Islet of Langerhans (tissue), 1 donor: ENCODE measurements at regions not wholly inside any gene's neighbourhood (a gene's known extent, or its start where the extent isn't known, plus 50 kb on each side); places are given as distances from the start of the nearest gene placed in this dataset.
"Not testable (repeated sequence)": the region's sequence is repeated elsewhere in the genome, so short reads cannot be mapped to it uniquely, and the experiment has no call there.

ENCODE experiments used
- FAIRE-seq: peaks from one replicate; lab custom pipeline; 2011; peaks lifted over from hg19 to GRCh38; lab: Jason Lieb, UNC

DNA sequence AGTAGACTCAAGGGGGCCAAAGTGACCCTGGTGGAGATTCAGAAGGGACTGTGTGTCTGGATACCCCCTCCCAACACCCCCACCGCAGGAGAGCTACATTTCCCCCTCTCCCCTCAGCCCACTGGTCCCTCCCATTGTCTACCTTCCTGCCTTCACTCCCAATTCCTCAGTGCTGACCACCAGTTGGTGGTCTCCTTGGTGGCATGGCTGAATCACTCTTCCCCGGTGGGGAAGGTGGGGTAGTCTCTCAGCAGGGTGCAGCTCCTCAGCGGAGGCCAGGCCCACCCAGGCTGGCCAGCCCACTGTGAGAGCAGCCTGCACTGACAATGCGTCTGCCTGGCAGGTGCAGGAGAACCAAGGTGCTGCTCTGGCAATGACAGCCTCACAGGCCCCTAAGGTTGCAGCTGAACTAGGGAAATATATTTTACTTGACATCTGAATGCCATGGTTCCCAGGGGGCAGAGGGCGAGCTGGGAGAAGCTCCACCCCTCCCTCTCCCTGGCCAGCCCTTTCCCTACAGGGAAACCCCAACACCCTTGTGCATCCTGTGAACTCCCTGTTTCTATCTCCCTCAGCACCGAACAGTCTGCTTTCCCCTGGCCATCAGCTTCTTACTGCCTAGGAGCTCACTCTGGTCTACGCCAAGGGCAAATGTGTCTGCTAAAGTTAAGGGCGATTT, 62.6 kb upstream of the PAX8 start:
- FAIRE-seq: no peak

DNA sequence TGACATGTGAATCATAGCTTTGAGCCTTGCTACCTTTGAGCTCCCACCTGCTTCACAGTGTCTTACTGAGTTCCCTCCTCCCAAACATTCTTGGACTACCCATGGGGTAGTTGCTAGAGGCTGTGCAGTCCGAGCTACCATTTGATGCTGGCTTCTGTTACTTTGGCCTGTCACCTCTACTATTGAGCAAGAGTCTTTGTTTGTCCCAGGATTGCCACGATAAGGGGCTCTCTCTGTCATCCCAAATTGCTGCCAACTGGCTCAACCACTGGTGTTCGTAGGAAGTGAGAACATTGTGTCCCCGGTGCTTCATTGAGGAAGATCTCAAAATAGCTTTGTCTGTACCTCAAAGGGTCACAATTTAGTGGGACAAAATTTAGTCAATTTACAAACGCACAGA, 59.1 kb upstream of the PAX8 start:
- no peak for FAIRE-seq

DNA sequence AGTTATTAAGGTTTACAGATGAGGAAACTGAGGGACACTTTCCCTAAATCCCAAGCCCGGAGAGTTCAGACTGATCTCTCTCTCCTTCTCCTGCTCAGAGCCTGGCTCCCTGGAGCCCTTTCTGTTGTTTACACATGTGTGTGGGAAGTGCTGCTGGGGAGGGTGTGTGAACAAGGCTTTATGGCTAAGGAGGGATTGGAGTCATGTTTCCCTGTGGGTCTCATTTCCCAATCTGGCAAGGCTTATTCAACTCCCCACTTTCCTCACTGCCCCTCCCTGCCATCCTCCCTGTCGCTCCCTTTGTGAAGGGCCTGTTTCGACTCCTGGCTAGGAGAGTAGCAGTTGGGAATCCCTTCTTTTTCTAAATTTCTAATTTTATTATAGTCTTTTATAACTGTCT, 57.3 kb upstream of the PAX8 start:
- FAIRE-seq: not testable (repeated sequence)

DNA sequence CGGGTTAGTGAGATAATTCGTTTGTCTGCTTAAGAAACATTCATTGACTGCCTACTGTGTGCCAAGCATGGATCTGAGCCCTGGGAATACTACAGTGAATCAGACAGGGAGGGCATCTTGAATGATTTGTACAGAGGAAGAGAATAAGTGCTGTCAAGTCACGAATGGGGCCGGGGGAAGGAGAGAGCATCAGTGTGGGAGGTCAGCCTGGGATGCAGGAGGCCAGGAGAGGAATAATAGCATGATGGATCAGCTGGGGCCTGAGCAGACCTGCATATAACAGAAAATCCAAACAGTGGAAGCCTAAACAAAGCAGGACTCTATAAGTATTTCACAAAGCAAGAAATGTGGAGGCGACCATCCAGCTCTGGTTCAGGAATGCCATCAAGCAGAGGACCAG, 55.4 kb upstream of the PAX8 start:
- no peak for FAIRE-seq

DNA sequence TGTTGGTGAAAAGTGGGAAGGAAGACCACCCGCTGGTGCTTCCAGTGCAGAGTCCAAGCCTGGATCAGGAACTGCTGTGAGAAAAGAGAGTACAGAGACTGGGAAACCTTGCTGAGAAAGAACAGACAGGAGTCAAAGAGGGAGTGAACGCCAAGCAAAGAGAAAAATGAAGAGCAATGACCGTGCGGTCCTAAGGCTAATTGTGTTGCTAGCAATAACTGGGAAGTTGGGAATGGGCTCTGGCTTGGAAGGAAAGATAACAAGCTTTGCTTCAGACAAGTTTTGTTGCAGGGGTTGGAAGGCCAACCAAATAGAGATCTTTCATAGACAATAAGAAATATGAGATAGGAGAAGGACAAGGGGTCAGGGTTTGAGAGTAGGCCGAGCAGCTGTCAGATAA, 55.0 kb upstream of the PAX8 start:
- FAIRE-seq: not testable (repeated sequence)

DNA sequence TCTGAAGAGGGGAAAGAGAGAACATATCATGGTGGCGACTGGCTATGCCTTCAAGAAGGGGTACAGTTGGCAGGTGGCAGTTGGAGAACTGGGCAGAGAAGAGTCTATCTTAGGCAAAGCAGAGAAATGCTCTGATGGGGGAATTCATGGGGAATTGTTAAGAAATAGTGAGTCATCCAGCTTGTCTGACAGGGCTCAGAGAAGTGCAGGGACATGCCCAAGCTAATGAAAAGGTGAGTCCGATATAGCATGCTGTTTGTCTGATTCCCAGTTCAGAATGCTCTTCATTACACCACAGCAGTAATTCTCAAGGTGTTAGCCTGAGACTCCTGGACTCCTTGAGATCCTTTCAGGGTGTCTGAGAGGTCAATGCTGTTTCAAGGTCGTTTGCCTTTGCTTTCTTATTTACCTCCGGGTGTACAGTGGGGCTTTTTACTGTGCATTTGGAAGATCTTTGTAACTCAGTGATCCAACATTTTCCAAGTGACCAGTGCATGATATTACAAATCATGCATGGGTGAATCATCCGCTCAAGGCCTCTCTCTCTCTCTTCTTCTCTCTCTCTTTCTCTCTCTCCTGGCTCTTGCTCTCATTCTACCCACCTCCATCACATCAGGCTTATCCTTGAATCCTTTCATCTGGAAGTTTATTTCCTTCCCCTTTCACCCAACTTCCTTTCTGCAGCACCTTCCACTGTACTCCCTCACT, 51.5 kb upstream of the PAX8 start:
- not testable (repeated sequence) for FAIRE-seq

DNA sequence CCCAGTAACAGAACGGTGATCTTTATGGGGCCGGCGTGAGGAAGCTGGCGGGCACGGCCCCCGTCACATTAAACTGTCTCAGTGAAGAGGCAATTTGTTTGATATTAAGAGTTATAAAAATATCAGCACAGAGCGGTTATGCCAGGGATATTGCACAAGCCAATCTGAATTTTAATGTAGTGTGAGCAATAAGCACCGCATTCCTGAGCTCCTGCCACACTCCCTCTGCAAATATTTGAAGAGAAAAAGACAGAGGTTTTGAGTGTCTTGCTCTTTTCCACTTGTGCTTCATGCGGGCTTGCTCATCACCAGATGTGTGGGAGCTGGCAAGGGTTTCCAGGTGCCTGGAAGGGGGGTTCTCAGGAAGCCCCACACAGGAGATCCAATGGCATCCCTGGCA, 50.3 kb upstream of the PAX8 start:
- not testable (repeated sequence) for FAIRE-seq

DNA sequence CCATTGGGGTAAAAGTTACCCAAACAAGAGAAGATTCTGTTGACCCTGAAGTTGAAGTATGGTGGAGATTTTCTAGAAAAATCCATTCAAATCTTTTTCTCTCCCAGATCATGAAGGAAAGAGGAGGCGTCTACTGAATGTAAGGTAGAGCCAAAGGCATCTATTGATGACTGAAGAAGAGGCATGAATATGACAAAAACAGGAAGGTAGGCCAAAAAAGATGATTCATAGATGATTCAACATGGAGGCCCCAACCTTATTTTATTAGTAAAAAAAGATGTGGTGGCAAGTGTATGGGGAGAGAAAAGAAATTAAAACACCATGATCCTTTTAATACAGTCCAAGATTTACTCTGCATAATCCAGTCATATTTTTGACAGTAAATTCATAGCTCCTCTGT, 49.9 kb upstream of the PAX8 start:
- not testable (repeated sequence) for FAIRE-seq
